GM18520 (cell line): ENCODE measurements at regions not wholly inside any gene's neighbourhood (a gene's known extent, or its start where the extent isn't known, plus 50 kb on each side); places are given as distances from the start of the nearest gene placed in this dataset.

ENCODE experiments used
- ATAC-seq: cut with Tn5 transposase; IDR thresholded peaks from one replicate; pipeline ENCODE4 v1.9.1; 2021; ENCODE audit not compliant: unreplicated experiment

- ATAC-seq, result no peak
Observed at GRCh38 chr5:117837786-117838185, 1150.6 kb downstream of the DTWD2 start.

- no peak for ATAC-seq
Observed at GRCh38 chr5:117833691-117834090, 1154.7 kb downstream of the DTWD2 start.

GRCh38 chr5:117829646-117830045, 1158.7 kb downstream of the DTWD2 start:
- no peak for ATAC-seq

- ATAC-seq, result no peak
Observed at GRCh38 chr5:117813850-117814249, 1174.5 kb downstream of the DTWD2 start.

- ATAC-seq, result no peak
Observed at GRCh38 chr5:117812861-117813260, 1175.5 kb downstream of the DTWD2 start.

DNA sequence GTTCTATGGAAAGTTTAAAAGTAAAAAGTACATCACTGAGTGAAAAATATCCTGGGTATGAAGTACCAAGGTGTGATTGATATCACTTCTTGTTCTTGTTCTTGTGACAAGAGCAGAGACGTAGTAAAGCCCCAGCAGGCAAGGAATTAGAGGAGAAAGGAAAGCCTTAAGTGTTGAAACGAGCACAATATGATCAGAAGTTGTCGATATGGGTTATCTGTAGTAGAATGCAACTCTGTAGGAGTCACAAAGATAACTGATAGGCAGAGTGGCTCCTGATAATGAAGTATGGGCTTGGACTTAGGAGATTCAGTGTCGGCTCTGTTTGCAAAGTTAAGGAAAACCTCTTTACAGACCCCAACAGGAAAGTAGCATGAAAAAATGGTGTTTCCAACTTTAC, 1179.1 kb downstream of the DTWD2 start:
- no peak for ATAC-seq

GRCh38 chr5:117805058-117805457, 1183.3 kb downstream of the DTWD2 start:
- ATAC-seq, result no peak

GRCh38 chr5:117803533-117803932, 1184.8 kb downstream of the DTWD2 start:
- ATAC-seq, result no peak

DNA sequence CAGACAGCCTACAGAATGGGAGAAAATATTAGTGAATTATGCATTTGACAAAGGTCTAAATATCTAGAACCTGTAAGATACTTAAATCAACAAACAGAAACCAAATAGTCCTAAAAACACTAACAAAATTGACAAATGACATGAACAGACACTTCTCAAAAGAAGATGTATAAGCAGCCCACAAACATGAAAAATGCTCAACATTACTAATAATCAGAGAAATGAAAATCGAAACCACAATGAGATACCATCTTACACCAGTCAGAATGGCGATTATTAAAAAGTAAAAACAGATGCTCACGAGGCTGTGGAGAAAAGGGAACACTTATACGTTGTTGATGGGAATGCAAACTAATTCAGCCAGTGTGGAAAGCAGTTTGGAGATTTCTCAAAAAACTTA, 1186.8 kb downstream of the DTWD2 start:
- ATAC-seq, result no peak

GRCh38 chr5:117800261-117800660, 1188.1 kb downstream of the DTWD2 start:
- no peak for ATAC-seq

DNA sequence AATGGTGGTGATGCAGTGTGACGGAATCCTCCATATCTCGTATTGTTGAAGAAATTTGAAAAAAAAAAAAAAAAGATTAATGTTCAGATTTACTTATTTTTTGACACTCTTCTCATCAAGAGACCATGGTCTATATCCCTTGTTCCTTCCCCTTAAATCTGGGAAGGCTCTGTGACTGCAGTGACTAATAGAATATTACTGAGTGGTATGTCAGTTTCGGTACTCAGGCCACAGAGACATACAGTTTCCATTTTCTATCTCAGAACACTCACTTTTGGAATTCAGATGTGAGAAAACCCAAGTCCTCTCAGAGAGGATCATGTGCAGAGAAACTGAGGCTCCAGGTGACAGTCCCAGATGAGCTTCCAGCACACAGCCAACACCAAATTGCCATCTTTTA, 1193.5 kb downstream of the DTWD2 start:
- ATAC-seq, result no peak

- no peak for ATAC-seq
Observed at GRCh38 chr5:117793963-117794362, 1194.4 kb downstream of the DTWD2 start.

- no peak for ATAC-seq
Observed at GRCh38 chr5:117792476-117792875, 1195.9 kb downstream of the DTWD2 start.

DNA sequence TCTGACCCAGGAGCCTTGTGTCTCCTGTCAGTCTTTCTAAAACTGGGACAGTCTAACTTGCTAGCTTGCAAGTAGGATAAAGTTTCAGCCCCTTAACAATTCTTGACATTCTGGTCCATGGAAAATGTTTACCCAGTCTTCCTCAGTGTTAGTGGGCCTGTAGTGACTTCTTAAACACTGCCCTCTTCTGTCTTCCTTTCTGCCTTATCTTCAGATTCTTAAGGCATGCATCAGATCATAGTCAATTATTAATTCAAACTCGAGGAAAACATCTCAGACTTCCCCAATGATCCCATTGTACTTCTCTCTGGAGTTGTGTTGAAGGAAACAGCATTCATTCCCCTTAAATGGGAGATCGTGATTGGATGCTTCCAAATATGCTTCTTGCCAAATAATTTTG, 1199.8 kb downstream of the DTWD2 start:
- no peak for ATAC-seq

GRCh38 chr5:117779171-117779570, 1204.5 kb upstream of the SEMA6A start:
- no peak for ATAC-seq

DNA sequence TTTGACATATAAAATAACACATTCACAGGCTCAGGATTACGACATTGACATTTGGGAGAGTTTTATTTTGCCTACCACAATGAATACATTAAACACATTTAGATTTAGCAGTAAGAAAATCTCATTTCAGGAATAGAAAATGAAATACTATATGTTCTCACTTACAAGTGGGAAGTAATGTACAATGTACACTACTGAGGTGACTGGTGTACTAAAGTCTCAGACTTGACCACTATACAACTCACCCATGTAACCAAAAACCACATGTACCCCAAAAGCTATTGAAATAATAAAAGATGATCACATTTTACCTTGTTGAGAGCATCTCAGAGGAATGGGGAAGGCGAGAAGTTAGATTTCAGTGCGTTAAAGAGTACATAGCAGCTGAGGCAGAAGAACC, 1202.4 kb upstream of the SEMA6A start:
- ATAC-seq, result peak; percentile 74

DNA sequence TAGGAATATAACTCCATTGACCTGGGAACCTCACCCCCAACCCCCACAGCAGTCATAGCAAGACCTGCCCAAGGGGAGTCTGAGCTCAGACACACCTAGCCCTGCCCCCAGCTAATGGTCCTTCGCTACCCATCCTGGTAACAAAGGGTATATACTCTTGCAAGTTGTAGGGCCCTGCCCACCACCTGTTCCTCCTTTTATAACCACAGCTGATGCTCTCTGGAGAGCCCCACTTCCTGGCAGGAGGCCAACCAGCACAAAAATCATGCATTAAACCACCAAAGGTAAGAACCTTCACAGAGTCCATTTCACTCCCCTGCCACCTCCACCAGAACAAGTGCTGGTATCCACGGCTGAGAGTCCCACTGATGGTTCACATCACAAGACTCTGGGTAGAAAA, 1195.3 kb upstream of the SEMA6A start:
- no peak for ATAC-seq

GRCh38 chr5:117763271-117763670, 1188.6 kb upstream of the SEMA6A start:
- ATAC-seq, result no peak

DNA sequence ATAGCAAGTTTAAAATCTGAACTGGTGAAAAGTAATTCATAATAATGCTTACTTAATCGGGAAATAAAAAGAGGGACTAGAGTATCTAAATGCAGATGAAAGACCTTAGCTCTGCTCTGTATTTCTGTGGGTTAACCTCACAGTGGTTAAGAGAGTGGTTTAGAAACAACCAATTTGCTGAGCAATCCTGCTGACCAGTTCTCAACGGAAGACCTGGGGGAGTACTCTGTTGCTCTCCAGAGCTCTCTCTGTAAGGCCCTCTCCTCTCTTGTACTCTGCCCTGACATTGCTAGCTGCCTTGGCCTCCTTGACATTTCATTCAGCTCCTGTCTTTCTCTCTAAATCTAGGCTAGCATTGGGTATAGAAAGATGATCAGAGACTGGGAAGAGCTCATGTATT, 1186.6 kb upstream of the SEMA6A start:
- ATAC-seq, result no peak

DNA sequence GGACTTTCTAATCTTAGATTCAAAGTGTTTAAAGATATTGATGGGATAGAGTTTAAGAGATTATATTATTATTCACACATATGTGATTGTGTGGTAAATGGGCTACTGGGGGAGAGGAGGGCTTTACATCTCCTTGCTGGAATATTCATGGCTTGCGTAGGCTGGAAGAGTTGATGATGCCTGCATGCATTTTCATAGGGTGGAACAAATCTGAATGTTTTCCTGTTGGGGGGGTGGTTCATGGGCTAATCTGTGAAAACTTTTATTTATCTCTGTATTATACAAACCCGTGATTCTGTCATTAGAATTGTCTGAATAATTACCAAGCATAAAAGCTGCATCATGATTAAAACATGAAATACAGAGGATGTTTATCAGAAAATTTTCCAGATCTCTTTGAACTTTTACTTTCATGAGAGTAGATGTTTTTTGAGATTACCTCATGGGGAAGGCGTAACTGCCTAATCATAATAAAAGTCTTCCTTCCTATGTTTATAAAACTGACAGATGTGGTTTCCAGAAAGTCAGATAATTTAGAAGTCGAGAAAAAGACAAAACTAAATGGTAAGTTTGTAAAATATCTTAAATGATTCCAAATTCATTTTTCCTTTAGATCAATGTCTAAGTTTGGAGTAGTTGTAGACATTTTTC, 1185.4 kb upstream of the SEMA6A start:
- ATAC-seq, result no peak

GRCh38 chr5:117752403-117752802, 1177.8 kb upstream of the SEMA6A start:
- ATAC-seq, result no peak

GRCh38 chr5:117748336-117748735, 1173.7 kb upstream of the SEMA6A start:
- ATAC-seq, result no peak

- no peak for ATAC-seq
Observed at GRCh38 chr5:117743337-117743736, 1168.7 kb upstream of the SEMA6A start.
